HG02938 (cell line): ENCODE measurements at regions not wholly inside any gene's neighbourhood (a gene's known extent, or its start where the extent isn't known, plus 50 kb on each side); places are given as distances from the start of the nearest gene placed in this dataset.
A peak's percentile ranks its signal among the peaks of the same experiment; 100 is the strongest.
"Not testable (repeated sequence)": the region's sequence is repeated elsewhere in the genome, so short reads cannot be mapped to it uniquely, and the experiment has no call there.

Experiments
- ATAC-seq: cut with Tn5 transposase; IDR thresholded peaks from one replicate; pipeline ENCODE4 v1.9.1; 2021; ENCODE audit warnings: mild to moderate bottlenecking, moderate library complexity; ENCODE audit not compliant: unreplicated experiment

DNA sequence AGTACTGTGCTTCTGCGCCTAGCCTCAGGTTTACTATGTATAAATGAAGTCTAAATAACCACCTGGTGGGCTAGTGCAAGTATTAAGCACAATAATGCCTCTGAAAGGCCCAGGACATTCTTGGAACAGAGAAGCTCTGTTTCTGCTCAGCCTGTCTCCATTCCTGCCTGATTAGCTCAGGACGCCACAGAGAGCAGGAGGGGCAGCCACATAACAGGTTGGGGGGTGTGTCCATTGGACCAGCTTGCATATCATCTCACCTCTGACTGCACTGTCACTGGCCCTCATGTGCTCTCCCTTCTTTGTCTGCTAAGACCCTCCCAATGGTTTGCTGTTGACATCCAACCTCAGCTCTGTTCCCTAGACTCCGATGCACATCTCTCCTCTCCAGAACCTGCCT is 52.8 kb upstream of the IKZF1 start:
- no peak for ATAC-seq

DNA sequence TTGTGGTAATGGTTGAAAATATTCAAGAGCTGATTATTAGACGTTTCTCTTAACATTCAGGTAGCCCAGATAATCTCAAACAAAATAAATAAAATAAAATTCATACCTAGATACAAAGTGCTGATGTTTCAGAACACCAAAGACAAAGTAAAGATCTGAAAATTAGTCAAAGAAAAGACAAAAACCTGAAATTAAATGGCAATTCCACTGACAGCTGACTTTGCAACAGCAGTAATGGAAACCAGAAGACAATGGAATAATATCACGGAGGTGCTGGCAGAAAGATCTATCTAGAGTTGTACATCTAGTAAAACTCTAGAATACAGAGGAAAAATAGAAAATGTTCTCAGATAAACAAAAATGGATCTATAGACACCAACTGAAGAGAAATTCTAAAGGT is 58.0 kb upstream of the IKZF1 start:
- no peak for ATAC-seq

DNA sequence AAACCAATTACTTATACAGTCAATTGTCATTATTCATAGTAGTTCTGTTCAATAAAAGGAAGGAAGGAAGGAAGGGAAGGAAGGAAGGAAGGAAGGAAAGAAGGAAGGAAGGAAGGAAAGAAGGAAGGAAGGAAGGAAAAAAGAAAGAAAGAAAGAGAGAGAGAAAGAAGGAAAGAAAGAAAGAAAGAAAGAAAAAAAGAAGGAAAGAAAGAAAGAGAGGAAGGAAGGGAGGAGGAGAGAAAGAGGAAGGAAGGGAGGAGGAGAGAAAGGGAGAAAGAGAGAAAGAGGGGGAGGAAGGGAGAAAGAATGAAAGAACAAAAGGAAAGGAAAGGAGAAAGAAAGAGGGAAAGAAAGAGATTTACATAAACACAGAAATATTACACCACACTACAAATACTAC is 62.4 kb upstream of the IKZF1 start:
- ATAC-seq: not testable (repeated sequence)

DNA sequence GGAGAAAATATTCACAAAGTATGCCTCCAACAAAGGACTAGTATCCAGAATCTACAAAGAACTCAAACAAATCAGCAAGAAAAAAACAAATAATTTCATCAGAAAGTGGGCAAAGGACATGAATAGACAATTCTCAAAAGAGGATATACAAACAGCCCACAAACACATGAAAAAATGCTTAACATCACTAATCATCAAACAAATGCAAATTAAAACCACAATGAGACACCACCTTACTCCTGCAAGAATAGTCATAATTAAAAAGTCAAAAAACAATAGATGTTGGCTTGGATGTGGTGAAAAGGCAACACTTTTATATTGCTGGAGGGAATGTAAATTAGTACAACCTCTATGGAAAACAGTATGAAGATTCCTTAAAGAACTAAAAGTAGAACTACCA is 63.8 kb upstream of the IKZF1 start:
- ATAC-seq: not testable (repeated sequence)

DNA sequence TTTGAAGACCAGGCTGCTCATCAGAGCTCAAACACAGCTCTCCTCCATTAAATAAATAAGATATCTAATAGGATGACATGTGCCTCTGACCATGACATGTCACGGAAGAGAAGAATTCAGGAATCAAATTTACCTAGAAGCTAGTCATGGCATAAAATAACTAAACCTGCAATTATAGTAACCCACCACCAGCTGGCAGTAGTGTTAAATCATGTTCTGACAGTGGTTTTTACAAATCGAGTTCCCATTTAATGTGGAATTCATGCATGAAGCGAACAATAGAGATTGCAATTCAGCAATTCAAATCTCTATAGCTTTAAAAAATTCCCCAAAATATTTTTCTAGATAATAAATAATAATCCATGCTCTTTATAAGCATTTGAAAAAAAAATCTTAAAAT is 74.6 kb upstream of the IKZF1 start:
- no peak for ATAC-seq

DNA sequence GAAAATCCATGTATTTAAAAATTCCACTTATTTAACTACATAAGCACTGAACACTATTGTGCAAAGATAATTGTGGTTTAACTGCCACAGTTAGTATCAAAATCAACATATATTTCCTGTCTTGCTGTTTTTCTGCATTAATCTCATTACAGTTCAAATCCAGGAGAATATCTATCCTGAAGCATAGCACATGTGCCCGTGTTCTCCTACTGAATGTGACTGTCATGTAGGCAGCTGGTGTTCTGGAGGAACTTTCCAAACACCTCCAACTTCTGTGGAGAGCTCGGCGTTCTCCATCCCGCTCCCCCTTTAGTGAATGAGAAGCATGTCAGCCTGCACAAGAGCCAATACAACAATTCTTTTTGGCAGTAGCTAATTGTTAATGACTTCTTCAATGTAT is 76.4 kb upstream of the IKZF1 start:
- no peak for ATAC-seq

DNA sequence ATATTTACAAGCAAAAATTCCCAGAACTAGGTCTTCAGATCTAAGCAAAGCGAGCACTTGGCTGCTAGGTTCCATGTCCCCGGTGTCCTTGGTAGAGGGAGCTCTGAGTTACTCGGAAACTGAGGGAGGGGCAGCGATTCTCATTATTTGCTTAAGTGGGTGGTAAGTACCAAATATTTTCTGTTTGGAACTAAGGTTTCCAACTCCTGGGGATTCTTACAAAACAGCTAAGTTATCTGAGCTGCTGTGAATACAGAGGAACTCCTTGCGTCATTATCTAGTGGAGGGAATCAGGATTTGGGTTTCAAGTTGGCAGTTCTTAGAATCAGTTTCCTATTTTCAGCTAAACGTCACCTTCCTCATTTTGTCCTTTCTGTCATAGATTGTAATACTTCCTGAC is 76.8 kb upstream of the IKZF1 start:
- no peak for ATAC-seq

DNA sequence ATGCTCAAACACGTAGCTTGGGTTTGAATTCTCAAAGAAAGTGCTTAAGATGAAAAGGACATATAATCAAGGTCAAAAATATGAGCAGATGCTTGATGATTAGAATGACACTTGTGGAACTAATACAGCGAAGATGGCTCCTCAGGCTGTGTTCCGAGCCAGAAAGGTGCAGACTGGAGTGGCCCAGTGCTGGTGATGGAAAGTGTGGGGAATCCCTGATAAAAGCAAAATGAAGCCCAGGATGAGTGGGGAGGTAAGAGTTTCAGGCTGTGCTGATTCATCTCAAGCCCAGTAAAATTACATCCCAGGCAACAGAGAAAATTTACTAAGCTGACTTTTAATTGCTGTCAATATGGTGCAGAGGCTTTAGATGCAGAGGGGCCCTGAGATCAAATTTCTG is 77.8 kb upstream of the IKZF1 start:
- ATAC-seq: no peak

DNA sequence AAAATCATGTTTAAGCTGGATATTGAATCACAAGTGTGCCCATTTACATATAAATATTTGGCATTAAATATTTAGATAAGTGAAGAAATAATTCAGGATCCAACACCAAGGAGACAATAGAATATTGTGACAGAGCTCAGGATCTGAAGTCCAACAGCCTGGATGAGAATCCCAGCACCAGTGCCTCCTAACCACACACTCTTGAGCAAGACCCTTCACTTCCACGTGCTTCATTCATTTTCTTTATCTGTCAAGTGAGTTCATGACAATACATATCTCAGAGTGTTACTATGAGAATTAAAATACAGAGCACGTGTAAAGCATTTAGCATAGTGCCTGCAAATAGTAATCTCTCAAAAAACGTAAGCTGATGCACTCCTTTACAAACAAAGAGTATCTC is 78.4 kb upstream of the IKZF1 start:
- ATAC-seq: no peak

DNA sequence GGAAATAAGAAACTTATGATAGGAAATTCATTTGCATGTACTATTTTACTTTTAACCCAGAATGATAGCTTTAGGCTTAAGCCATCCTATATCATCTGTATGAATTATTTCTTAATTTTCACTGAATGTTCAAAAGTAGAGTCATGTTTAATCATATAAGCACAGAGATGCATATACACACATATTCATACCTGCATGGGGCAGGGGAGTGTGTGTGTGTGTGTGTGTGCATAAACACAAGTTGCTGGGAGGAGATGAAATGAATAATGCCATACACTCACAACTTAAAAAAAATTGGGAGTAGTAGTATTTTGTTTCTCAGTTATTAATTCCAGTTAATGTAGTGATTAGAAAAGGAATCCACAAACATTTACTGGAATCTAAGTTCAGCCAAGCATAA is 83.1 kb upstream of the IKZF1 start:
- ATAC-seq: no peak

DNA sequence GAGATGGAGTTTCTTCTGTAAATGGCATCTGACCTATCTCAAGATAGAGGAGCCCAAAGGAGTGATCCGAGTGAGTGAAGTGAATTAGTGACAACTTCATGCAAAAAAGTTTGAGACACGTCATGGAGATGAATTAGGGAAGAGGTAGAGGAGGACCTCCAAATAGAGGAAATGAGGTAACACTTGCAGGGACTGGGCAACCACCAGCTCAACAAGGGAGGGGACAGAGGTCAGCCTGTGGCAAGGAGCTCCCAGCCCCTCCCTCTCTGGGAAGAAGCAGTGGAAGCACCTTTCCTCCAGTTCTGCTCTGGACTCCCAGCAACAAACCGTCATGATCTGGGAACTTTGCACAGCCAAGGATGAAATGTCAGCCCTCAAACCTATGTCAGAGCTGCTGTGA is 83.5 kb upstream of the IKZF1 start:
- ATAC-seq: no peak

DNA sequence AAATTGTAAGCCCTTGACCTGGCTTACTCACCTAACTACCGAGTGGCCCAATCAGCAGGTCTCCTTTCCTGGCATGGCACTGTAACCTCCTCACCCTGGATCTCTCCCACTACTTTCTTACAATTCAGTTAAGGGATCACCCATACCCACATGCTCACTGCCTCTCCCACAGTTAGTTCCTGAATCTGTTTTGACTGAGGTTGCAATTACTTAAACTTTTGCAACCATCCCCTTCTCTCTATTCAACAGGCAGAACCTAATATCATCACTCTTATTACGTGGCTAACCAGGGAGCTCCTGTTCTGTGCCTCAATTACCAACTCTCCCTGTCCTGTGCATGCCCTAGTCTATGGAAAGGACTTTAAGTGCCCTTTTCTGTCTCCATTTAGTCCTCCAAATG is 84.2 kb upstream of the IKZF1 start:
- ATAC-seq: no peak

DNA sequence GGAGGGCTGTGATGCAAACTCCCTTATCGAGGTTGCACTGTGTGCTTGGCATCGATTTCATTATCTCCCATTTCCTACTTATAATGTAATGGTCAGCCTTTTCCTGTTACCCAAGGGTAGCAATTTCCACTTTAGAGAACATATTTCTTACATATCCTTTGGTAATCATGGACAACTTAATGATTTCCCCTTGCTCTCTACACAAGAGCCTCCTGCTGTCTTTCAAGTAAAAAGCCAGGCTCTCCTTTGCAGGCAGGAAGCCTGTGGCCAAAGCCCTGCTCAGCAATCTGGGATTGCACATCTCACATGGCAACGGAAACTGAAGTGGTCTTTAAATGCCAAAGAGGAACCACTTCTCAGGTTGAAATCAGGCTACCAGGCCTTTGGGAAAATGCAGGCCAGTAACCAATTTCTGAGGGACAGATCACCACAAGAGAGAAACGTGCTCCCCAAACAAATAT is 86.7 kb upstream of the IKZF1 start:
- no peak for ATAC-seq

DNA sequence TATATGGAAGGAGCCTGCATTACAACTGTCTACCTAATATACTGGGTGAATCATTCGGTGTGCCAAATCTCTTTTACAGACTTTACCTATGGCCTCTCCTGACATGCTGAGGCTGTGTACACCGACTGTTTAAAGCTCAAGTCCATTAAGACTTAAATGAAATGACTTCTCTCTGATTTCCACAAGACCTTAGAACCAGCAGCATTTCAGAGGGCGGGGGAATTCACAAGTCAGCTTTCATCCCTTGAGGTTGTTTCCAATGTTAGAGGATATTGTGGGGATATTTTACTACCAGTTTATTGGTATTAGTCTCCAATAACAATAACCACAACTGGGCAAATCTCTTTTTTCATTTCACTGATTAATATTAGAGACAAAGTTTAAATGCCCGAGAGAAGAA is 87.1 kb upstream of the IKZF1 start:
- no peak for ATAC-seq

DNA sequence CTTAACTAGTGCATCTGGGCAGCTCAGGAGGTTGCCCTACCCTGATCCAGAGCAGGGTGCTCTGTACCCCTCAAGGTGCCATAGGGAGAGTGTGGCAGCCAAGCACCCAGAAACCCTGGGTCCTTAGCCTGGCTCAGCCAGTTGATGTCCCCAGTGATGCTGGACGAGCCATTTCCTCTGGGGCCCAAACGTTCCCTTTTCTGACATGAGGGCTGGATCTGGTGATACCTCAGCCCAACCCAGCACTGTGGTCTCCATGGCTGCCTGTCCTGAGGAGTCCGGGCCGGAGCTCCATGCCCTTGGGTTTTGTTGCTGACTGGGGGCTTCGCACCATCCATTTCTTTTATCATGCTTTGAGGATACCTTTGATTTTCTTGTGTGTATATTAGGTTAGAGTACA is 87.9 kb upstream of the IKZF1 start:
- ATAC-seq: no peak

DNA sequence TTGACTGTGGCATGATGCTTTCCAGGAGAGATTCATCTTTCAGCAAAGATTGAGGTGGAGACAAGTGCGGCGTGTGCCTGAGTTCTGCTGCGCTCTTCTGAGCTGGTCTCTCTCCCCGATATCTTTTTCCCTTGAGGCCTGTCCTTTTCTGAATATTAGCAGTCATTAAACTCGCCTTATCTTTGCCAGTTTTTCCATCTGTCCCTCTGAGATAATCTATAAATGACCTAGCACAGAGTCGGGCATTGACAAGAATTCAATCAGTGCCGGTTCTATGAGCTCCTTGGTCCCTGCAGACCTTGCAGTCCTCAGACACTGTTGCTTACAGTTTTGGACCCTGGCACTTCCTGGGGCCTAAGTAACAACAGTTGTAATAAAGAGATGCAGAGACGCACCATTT is 89.7 kb upstream of the IKZF1 start:
- ATAC-seq: no peak

DNA sequence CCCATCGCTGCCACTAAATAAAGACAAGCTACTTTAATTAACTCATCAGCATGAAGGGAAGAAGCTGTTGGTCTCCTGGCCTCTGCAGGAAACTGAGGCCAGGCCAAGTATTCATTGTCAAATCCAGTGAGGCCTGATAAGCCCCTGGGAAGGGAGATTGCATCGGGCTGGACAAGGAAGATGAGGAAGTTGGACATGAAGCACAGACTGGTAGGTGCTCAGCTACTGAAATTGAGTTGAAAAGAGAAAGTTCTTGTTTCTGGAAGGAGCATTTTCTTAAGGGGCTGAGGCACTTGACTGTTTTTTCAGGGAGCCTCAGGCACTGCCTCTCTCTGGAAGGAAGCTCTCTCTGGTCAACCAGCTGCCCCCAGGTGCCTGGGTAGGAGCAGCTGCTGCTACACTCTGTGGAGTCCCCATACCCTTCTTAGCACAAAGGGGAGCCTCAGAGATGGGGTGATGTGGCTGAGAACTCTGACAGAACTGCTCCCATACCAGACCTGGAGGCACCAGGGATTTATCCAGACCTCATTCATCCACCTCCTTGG is 90.3 kb upstream of the IKZF1 start:
- no peak for ATAC-seq

DNA sequence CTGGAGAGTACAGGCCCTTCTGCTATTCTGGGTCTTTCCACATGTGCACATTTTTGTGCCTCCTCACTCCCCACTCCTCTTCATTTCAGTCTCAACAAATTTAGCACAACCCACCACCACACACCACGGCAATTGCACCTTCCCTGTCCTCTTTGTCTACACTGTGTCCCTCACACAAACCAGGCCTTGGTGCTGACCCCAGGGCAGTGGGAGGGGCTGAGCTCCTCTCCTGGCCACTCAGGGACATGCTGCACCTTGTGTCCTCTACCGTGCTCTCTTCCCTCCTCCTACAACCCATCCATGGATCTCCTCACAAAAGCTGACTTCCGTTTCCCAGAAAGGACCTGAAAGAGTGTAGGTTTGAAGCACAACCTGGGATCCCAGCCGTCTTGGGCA is 90.9 kb upstream of the IKZF1 start:
- ATAC-seq: no peak

DNA sequence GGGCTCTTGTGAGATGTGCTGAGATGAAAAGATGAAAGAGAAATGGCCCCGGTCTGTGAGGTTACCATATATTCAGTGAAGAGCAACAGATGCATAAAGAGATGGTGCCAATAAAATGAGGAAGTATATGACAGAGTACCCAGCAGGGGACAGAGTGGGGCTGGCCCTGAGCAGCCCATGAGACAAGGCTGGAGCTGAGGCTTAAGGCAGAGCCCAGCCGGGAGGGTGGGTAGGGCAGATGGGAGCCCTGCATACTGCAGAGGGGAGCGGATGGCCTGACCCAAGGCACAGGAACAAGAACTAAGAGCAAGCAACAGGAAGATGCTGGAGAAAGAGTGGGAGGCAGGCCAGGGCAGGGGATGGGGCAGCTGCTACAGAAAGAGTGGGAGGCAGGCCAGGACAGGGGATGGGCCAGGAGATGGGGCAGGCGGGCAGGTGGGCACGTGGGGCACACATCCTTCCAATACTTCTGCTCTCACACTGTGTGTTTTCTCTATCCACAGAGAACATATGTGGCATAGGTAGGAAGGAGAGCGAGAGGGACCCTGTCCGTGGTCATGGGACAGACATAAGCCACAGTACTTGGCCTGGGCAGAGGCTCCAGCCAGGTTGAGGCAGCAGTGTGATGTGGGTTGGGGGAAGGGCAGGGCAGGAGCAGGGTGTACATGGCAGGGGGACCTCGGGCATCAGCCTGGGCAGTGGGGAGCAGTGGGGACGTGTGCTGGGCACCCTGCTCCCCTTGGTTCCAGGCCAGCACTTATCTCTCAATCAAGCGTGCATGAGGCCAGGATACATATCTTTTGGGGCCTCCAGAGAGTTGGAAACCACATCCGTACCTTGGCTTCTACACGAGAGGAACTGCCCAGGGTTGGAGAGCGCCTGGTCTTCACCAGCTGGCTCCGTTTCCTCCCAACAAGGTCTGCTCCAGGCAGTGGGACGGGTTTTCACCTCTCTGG is 91.6 kb upstream of the IKZF1 start:
- peak; percentile 49 for ATAC-seq

DNA sequence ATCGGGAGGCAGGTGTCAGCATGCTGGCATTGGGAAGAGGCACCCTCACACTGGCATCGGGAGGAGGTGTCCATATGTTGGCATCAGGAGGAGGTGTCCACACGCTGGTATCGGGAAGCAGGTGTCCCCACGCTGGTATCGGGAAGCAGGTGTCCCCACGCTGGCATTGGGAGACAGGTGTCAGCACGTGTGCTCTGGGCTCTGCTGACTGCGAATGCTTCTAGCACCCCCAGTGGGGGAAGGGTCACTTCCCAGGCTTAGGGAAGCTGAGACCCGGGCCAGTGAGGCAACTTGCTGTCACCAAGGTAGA is 92.5 kb upstream of the IKZF1 start:
- no peak for ATAC-seq

DNA sequence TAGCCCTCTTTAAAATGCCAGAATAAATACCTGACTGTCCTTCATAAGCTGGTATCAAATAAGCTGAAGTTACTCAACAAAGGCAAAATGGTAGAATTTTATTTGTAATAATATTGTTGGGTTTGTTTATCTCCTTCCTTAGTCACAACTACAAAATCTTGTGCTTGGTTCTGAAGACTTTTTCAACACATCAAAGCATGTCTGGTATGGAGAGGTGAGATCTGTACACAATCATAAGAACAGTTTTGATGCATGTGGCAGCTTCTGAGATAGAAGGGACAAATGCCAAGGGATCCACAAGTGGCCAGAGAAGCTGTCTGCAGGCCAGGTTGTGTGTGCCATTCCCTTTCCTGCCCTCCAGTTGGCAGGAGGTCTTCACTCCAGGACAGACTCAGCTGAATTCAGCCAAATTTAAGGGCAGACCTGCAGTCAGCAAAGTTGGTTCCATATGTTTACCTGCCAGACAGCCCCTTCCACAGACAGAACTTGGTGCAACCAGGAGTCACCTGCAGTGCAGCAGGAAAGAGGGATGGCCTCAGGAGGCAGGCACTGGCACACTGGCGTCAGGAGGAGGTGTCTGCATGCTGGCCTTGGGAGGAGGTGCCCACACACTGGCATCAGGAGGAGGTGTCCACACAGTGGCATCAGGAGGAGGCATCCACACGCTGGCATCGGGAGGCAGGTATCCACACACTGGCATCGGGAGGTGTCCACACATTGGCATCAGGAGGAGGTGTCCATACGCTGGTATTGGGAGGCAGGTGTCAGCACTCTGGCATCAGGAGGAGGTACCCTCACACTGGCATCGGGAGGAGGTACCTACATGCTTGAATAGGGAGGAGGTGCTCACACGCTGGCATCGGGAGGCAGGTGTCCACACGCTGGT is 93.1 kb upstream of the IKZF1 start:
- ATAC-seq: no peak

DNA sequence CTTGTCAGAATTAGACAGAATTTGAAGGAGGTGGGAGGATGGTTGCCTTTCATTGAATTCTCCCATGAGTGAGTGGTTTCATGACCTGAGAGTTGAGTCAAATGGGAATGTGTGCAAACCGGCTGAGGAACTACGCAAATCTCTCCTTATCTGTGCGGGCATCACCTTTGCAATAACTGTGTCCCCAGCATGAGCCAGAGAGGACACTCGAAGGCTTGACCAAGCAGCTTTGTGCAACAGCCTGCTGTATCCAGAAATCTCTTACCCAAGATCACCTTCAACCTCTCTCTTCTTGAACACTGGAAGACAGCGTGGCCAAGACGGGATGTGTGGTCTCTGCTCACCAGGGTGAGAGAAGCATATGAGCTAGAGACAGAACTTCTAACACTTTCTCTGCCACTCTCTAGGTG is 93.8 kb upstream of the IKZF1 start:
- ATAC-seq: no peak
